ENCODE measurements at regions not wholly inside any gene's neighbourhood (a gene's known extent, or its start where the extent isn't known, plus 50 kb on each side); places are given as distances from the start of the nearest gene placed in this dataset.

GRCh38 chr3:43978708-43979107, 263.0 kb upstream of the TOPAZ1 start:
- DNase-seq (no peak), ATAC-seq (ENCODE audit: low read depth) (no peak)
- Histone ChIP-seq H4K8ac (ENCODE audit: low read depth in 2 of 2, low read length in 2 of 2) (no peak overlapping the region), H4K5ac (ENCODE audit: low read depth, low read length) (no peak overlapping the region), H3K4me3 (ENCODE audit: insufficient read depth, low read depth, low read length) (no peak overlapping the region), H3K23ac (ENCODE audit: low read depth, low read length) (no peak overlapping the region), H3K9ac (ENCODE audit: low read depth, low read length) (no peak overlapping the region), H2BK15ac (ENCODE audit: low read depth, low read length) (no peak overlapping the region), H2AFZ (replicated peaks; ENCODE audit: low read length, poor library complexity) (no peak overlapping the region), H3K79me1 (ENCODE audit: low read depth in 1 of 2, low read length in 2 of 2) (no peaks in the 10 kb centered on the region), H3K9me1 (ENCODE audit: insufficient read depth, low read length) (no peaks in the 10 kb centered on the region), H3K4me2 (ENCODE audit: low read depth, low read length) (no peak overlapping the region), H3K36me3 (ENCODE audit: control insufficient read depth, insufficient read depth, low read length) (no peaks in the 10 kb centered on the region), H3K27me3 (ENCODE audit: control insufficient read depth, insufficient read depth, low read length) (peaks cover 3% of the 10 kb centered on the region; the same call in 1 of the 2 replicates), H3K4me1 (ENCODE audit: control insufficient read depth, insufficient read depth, low read length) (no peaks in the 10 kb centered on the region), H2BK20ac (ENCODE audit: low read depth, low read length) (no peak overlapping the region), H3K9me3 (ENCODE audit: control insufficient read depth, insufficient read depth, low read length) (no peaks in the 10 kb centered on the region), H3K56ac (ENCODE audit: extremely low read depth, insufficient read depth, low read length) (no peak overlapping the region), H2AK9ac (replicated peaks; ENCODE audit: low read depth, low read length, poor library complexity) (no peak overlapping the region), H2AK5ac (ENCODE audit: low read depth, low read length) (no peak overlapping the region), H3K18ac (ENCODE audit: low read depth, low read length) (no peak overlapping the region), H2BK120ac (ENCODE audit: low read depth, low read length) (no peak overlapping the region), H3K4ac (ENCODE audit: low read depth, low read length) (no peak overlapping the region), H4K20me1 (ENCODE audit: insufficient read depth, low read length) (no peaks in the 10 kb centered on the region), H4K91ac (ENCODE audit: insufficient read depth, low read depth, low read length) (no peak overlapping the region), H3K14ac (replicated peaks; ENCODE audit: low read depth, low read length) (no peak overlapping the region), H2BK5ac (ENCODE audit: low read depth, low read length, poor library complexity, severe bottlenecking) (no peak overlapping the region), H3K27ac (ENCODE audit: insufficient read depth, low read length) (no peak overlapping the region)
- intact Hi-C loops (cut with micrococcal nuclease) = no loop called here
- no TSS peak for BruUV-seq (replicated peaks)
- WGBS, 2 experiments (ENCODE audit: extremely low coverage in 2 of 2, insufficient read length in 1 of 2) = no CpG with 5 or more reads among the region's 2 CpGs
- ChIA-PET CTCF (no interaction called here), POLR2A (ENCODE audit: unreplicated experiment) (no interaction called here)
- in situ Hi-C loops (cut with MboI; ENCODE audit: low sequenced_read_pairs) = no loop called here
- TF ChIP-seq BHLHE40 (IDR thresholded peaks at IDR 0.05; ENCODE audit: low read depth, low read length) (no peak), RAD21 (IDR thresholded peaks at IDR 0.05; ENCODE audit: low read length) (no peak)
- dilution Hi-C loops (cut with HindIII; ENCODE audit: low sequenced_read_pairs, unreplicated experiment) = no loop called here

Measured in IMR-90 (cell line).